Prostate gland (tissue), 2 donors: ENCODE measurements at regions not wholly inside any gene's neighbourhood (a gene's known extent, or its start where the extent isn't known, plus 50 kb on each side); places are given as distances from the start of the nearest gene placed in this dataset.

Experiments
- DNase-seq: peaks from one replicate; pipeline ENCODE4 v3.0.0-alpha.2; 2019; ENCODE audit warnings: low spot score
- H3K27ac ChIP-seq, 2 donors: fragments of 200-600 bp; sonication (generic); 2 replicates each; pipeline ENCODE4 v1.5.1; 2017 to 2019
- H3K27me3 ChIP-seq: fragments of 200-600 bp; sonication (generic); replicated peaks from 2 replicates; pipeline ENCODE4 v1.5.1; 2019; ENCODE audit not compliant: insufficient read depth
- H3K36me3 ChIP-seq, 2 donors: fragments of 200-600 bp; sonication (generic); 1 replicate in 1 of 2; 2 replicates in 1 of 2; pipeline versions ENCODE4 v1.5.1 to v1.8.1; 2017 to 2019
- H3K4me1 ChIP-seq: fragments of 200-600 bp; sonication (generic); replicated peaks from 2 replicates; pipeline ENCODE4 v1.5.1; 2019
- H3K4me3 ChIP-seq, 2 donors: fragments of 200-600 bp; sonication (generic); 2 replicates each; pipeline ENCODE4 v1.5.1; 2017 to 2019
- H3K9me3 ChIP-seq: fragments of 200-600 bp; sonication (generic); 2 replicates; pipeline ENCODE4 v1.5.1; 2017
- POLR2A ChIP-seq: fragments of 450-650 bp; IDR thresholded peaks from one replicate; pipeline ENCODE4 v1.6.1; 2016; ENCODE audit warnings: antibody characterized with exemption, mild to moderate bottlenecking
- POLR2AphosphoS5 ChIP-seq: sonication (generic); formaldehyde crosslinking; IDR thresholded peaks from one replicate; pipeline ENCODE4 v1.6.1; 2017; ENCODE audit warnings: antibody characterized with exemption
- WGBS: methylation state at CpG from one replicate; pipeline ENCODE4 v1.1.5; 2018; 5-methylcytosine and 5-hydroxymethylcytosine counted together
- intact Hi-C: fragments of 100-400 bp; cut with DNase I; formaldehyde crosslinking; loops from one replicate; pipeline ENCODE4 v1.14.2; 2022
- TF ChIP-seq, protein P1 (sequence below), 4 experiments: fragments of 200-600 bp in 2 of 4; fragments of 450-650 bp in 2 of 4; sonication (generic) in 2 of 4; IDR thresholded peaks; 1 replicate in 3 of 4; 2 replicates in 1 of 4; pipeline ENCODE4 v1.5.1; 2016 to 2019; ENCODE audit warnings: antibody characterized with exemption in 4 of 4, mild to moderate bottlenecking in 2 of 4, moderate library complexity in 2 of 4

- DNase-seq = no peak
- H3K4me1 ChIP-seq = no peaks in the 10 kb centered on the region
- no peaks in the 10 kb centered on the region for H3K36me3 ChIP-seq
- H3K9me3 ChIP-seq = no peaks in the 10 kb centered on the region
- TF ChIP-seq, protein P1, sequence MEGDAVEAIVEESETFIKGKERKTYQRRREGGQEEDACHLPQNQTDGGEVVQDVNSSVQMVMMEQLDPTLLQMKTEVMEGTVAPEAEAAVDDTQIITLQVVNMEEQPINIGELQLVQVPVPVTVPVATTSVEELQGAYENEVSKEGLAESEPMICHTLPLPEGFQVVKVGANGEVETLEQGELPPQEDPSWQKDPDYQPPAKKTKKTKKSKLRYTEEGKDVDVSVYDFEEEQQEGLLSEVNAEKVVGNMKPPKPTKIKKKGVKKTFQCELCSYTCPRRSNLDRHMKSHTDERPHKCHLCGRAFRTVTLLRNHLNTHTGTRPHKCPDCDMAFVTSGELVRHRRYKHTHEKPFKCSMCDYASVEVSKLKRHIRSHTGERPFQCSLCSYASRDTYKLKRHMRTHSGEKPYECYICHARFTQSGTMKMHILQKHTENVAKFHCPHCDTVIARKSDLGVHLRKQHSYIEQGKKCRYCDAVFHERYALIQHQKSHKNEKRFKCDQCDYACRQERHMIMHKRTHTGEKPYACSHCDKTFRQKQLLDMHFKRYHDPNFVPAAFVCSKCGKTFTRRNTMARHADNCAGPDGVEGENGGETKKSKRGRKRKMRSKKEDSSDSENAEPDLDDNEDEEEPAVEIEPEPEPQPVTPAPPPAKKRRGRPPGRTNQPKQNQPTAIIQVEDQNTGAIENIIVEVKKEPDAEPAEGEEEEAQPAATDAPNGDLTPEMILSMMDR (IDR thresholded peaks at IDR 0.05) = no peak
- no peak for TF ChIP-seq POLR2A
- no peak for TF ChIP-seq POLR2AphosphoS5
- no peaks in the 10 kb centered on the region for H3K27me3 ChIP-seq
- intact Hi-C loops = loop anchor here (5.0 to 10.0 kb wide), 2 partner anchors 266 to 352 kb away; no protein-coding TSS in a partner anchor
- H3K4me3 ChIP-seq = no peak overlapping the region
- WGBS = 70% methylated on average over 1 of the region's 1 CpG
- no peak overlapping the region for H3K27ac ChIP-seq
These were observed 358.0 kb downstream of the LMO4 start for GRCh38 chr1:87686671-87687070.

GRCh38 chr1:87688136-87688535, 359.5 kb downstream of the LMO4 start:
- DNase-seq = no peak
- Histone ChIP-seq H3K27ac (no peak overlapping the region), H3K36me3 (no peaks in the 10 kb centered on the region), H3K27me3 (no peaks in the 10 kb centered on the region), H3K9me3 (no peaks in the 10 kb centered on the region), H3K4me3 (no peak overlapping the region), H3K4me1 (no peaks in the 10 kb centered on the region)
- WGBS = 71% methylated on average over 5 of the region's 5 CpGs
- TF ChIP-seq, protein P1 (IDR thresholded peaks at IDR 0.05) = no peak
- TF ChIP-seq POLR2AphosphoS5 = no peak
- TF ChIP-seq POLR2A = no peak
- intact Hi-C loops = loop anchor here (5.0 to 10.0 kb wide), 2 partner anchors 264 to 353 kb away; no protein-coding TSS in a partner anchor

- intact Hi-C loops = loop anchor here (5.0 to 10.0 kb wide), 2 partner anchors 263 to 355 kb away; no protein-coding TSS in a partner anchor
- DNase-seq = no peak
- TF ChIP-seq POLR2AphosphoS5 (no peak), POLR2A (no peak)
- TF ChIP-seq, protein P1 (IDR thresholded peaks at IDR 0.05) = no peak
- no peaks in the 10 kb centered on the region for H3K4me1 ChIP-seq
- no peaks in the 10 kb centered on the region for H3K27me3 ChIP-seq
- H3K9me3 ChIP-seq = no peaks in the 10 kb centered on the region
- H3K4me3 ChIP-seq = no peak overlapping the region
- no peak overlapping the region for H3K27ac ChIP-seq
- no peaks in the 10 kb centered on the region for H3K36me3 ChIP-seq
These were observed 360.8 kb downstream of the LMO4 start for GRCh38 chr1:87689487-87689886.

DNA sequence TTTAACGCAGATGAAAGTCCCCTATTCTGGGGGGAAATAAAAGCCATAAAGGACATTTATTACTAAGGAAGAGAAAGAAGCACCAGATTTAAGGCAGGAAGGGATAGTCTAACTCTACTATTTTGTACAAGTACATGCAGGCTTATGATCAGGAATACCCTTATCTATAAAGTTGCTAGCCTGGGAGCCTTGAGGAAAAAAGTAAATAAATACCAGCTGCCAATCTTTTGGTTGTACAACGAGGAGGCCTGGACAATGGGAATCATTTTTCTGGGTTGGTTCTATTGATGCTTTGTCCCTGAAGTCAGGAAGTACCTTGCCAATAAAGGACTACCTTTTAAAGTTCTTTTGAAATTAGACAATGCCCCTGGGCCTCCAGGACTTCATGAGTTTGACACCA, 367.8 kb downstream of the LMO4 start:
- Histone ChIP-seq H3K27ac (no peak overlapping the region), H3K36me3 (no peaks in the 10 kb centered on the region), H3K9me3 (no peaks in the 10 kb centered on the region), H3K27me3 (no peaks in the 10 kb centered on the region), H3K4me1 (no peaks in the 10 kb centered on the region), H3K4me3 (no peak overlapping the region)
- no peak for DNase-seq
- intact Hi-C loops = no loop called here
- 59% methylated on average over 2 of the region's 2 CpGs for WGBS
- TF ChIP-seq POLR2AphosphoS5 (no peak), POLR2A (no peak)
- TF ChIP-seq, protein P1 (IDR thresholded peaks at IDR 0.05) = no peak

DNA sequence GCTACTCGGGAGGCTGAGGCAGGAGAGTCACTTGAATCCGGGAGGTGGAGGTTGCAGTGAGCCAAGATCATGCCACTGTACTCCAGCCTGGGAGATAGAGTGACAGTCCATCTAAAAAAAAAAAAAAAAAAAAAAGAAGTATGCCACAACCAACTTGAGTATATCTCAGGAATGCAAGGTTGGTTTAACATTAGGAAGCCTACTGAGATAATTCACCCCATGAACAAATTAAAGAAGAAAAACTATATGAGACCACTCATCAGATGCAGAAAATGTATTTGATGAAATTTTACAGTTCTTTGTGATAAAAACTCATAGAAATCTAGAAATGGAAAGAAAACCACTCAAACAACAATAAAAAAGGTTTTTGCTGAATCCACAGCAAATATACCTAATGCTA, 373.8 kb downstream of the LMO4 start:
- DNase-seq = no peak
- H3K9me3 ChIP-seq = no peaks in the 10 kb centered on the region
- WGBS = 95% methylated on average over 2 of the region's 2 CpGs
- H3K36me3 ChIP-seq = no peaks in the 10 kb centered on the region
- H3K27me3 ChIP-seq = no peaks in the 10 kb centered on the region
- intact Hi-C loops = no loop called here
- H3K4me3 ChIP-seq = no peak overlapping the region
- TF ChIP-seq, protein P1 (IDR thresholded peaks at IDR 0.05) = no peak
- TF ChIP-seq POLR2AphosphoS5 (no peak), POLR2A (no peak)
- H3K27ac ChIP-seq = no peak overlapping the region
- no peaks in the 10 kb centered on the region for H3K4me1 ChIP-seq
